Dedifferentiated amniotic fluid mesenchymal stem cell (primary cell): ENCODE measurements at regions not wholly inside any gene's neighbourhood (a gene's known extent, or its start where the extent isn't known, plus 50 kb on each side); places are given as distances from the start of the nearest gene placed in this dataset.

Experiments used
- DNase-seq: peaks from one replicate; pipeline ENCODE4 v3.0.0-alpha.2; 2016; ENCODE audit errors: extremely low spot score

- no peak for DNase-seq
Measured at GRCh38 chr9:119005162-119005561, 364.1 kb downstream of the BRINP1 start.

- DNase-seq: no peak
Measured at GRCh38 chr9:119009249-119009648, 360.0 kb downstream of the BRINP1 start.

- no peak for DNase-seq
Measured at GRCh38 chr9:119020284-119020683, 349.0 kb downstream of the BRINP1 start.

GRCh38 chr9:119020730-119021333 lies 348.4 kb downstream of the BRINP1 start:
- DNase-seq: no peak

- no peak for DNase-seq
Measured at GRCh38 chr9:119026120-119026519, 343.1 kb downstream of the BRINP1 start.

- DNase-seq: no peak
Measured at GRCh38 chr9:119027901-119028699, 341.1 kb downstream of the BRINP1 start.

- DNase-seq: no peak
Measured at GRCh38 chr9:119029886-119030285, 339.3 kb downstream of the BRINP1 start.

- DNase-seq: no peak
Measured at GRCh38 chr9:119033596-119033995, 335.6 kb downstream of the BRINP1 start.

GRCh38 chr9:119036969-119037368 lies 332.3 kb downstream of the BRINP1 start:
- DNase-seq: no peak

GRCh38 chr9:119043996-119044395 lies 325.2 kb downstream of the BRINP1 start:
- no peak for DNase-seq

- peak; percentile 56 for DNase-seq
Measured at GRCh38 chr9:119044806-119045205, 324.4 kb downstream of the BRINP1 start.

GRCh38 chr9:119047513-119048307 lies 321.5 kb downstream of the BRINP1 start:
- DNase-seq: no peak

GRCh38 chr9:119050281-119050680 lies 319.0 kb downstream of the BRINP1 start:
- DNase-seq: no peak

GRCh38 chr9:119052339-119053030 lies 316.8 kb downstream of the BRINP1 start:
- no peak for DNase-seq

GRCh38 chr9:119053070-119053469 lies 316.2 kb downstream of the BRINP1 start:
- DNase-seq: no peak

- no peak for DNase-seq
Measured at GRCh38 chr9:119060629-119061385, 308.4 kb downstream of the BRINP1 start.

- DNase-seq: no peak
Measured at GRCh38 chr9:119071636-119072035, 297.6 kb downstream of the BRINP1 start.

GRCh38 chr9:119074017-119074416 lies 295.2 kb downstream of the BRINP1 start:
- no peak for DNase-seq

GRCh38 chr9:119078015-119078414 lies 291.2 kb downstream of the BRINP1 start:
- DNase-seq: no peak

- DNase-seq: no peak
Measured at GRCh38 chr9:119083673-119084072, 285.6 kb downstream of the BRINP1 start.

- no peak for DNase-seq
Measured at GRCh38 chr9:119086590-119086989, 282.6 kb downstream of the BRINP1 start.
